ENCODE measurements at regions not wholly inside any gene's neighbourhood (a gene's known extent, or its start where the extent isn't known, plus 50 kb on each side); places are given as distances from the start of the nearest gene placed in this dataset.

- no peak for TF ChIP-seq CTCF (conservative IDR thresholded peaks at IDR 0.05; ENCODE audit: low read depth in 2 of 2)
Measured at GRCh38 chr5:93810780-93811179, 69.4 kb upstream of the POU5F2 start (continued).

- no peak for DNase-seq (ENCODE audit: low spot score)
- Histone ChIP-seq H3K36me3 (ENCODE audit: insufficient read depth) (no peaks in the 10 kb centered on the region), H4K20me1 (replicated peaks; ENCODE audit: insufficient read depth) (no peaks in the 10 kb centered on the region), H3K4me3 (no peak overlapping the region), H3K9me2 (ENCODE audit: insufficient read depth) (no peaks in the 10 kb centered on the region), H3K4me1 (ENCODE audit: insufficient read depth) (no peaks in the 10 kb centered on the region), H3K27me3 (ENCODE audit: insufficient read depth) (no peaks in the 10 kb centered on the region), H2AFZ (no peak overlapping the region), H3F3A (replicated peaks; ENCODE audit: low read depth) (no peaks in the 10 kb centered on the region), H3K79me2 (replicated peaks; ENCODE audit: insufficient read depth) (no peaks in the 10 kb centered on the region), H3K27ac (ENCODE audit: low read depth) (no peak overlapping the region), H3K4me2 (no peak overlapping the region)
- H3K27ac Mint-ChIP-seq, result no peak overlapping the region
- H3K36me3 Mint-ChIP-seq (ENCODE audit: low read depth), result no peaks in the 10 kb centered on the region
- no peak for ATAC-seq
- no peak overlapping the region for H3K4me3 Mint-ChIP-seq
- H3K9me3 Mint-ChIP-seq, result no peaks in the 10 kb centered on the region
- H3K4me1 Mint-ChIP-seq, result no peaks in the 10 kb centered on the region
- TF ChIP-seq ZNF462 (CRISPR knock-in tag; IDR thresholded peaks at IDR 0.05) (no peak), POLR2AphosphoS5 (IDR thresholded peaks at IDR 0.05; ENCODE audit: low read depth) (no peak), NANOG (IDR thresholded peaks at IDR 0.05; ENCODE audit: borderline replicate concordance) (no peak), ZNF331 (CRISPR knock-in tag; IDR thresholded peaks at IDR 0.05; ENCODE audit: low read depth) (no peak), EZH2phosphoT487 (IDR thresholded peaks at IDR 0.05; ENCODE audit: unreplicated experiment) (no peak), CREB1 (CRISPR knock-in tag; IDR thresholded peaks at IDR 0.05; ENCODE audit: low read depth) (no peak), REST (IDR thresholded peaks at IDR 0.05; ENCODE audit: unreplicated experiment) (no peak), EZH2 (IDR thresholded peaks at IDR 0.05; ENCODE audit: low read depth, unreplicated experiment) (no peak), CTCF (conservative IDR thresholded peaks at IDR 0.05; ENCODE audit: low read depth in 2 of 2) (no peak), STAT1 (IDR thresholded peaks at IDR 0.05; ENCODE audit: unreplicated experiment) (no peak)
- no peaks in the 10 kb centered on the region for H3K27me3 Mint-ChIP-seq (ENCODE audit: insufficient read depth, low read depth, poor library complexity)
Measured at GRCh38 chr5:93809430-93809829, 68.0 kb upstream of the POU5F2 start.
